Activated naive CD4-positive, alpha-beta T cell treated with anti-CD3 and anti-CD28 coated beads, Interleukin-2, amount 50 U/mL, for 72 hours (primary cell): ENCODE measurements at regions not wholly inside any gene's neighbourhood (a gene's known extent, or its start where the extent isn't known, plus 50 kb on each side); places are given as distances from the start of the nearest gene placed in this dataset.
"Not testable (repeated sequence)": the region's sequence is repeated elsewhere in the genome, so short reads cannot be mapped to it uniquely, and the experiment has no call there.

Experiments used
- ATAC-seq, 2 donors: fragments of 150-1000 bp; cut with Tn5 transposase; 2 replicates each; pipeline ENCODE4 v1.10.0; 2021; ENCODE audit warnings: mild to moderate bottlenecking in 2 of 2, moderate library complexity in 2 of 2
- DNase-seq, 2 donors: peaks; one replicate each; pipeline ENCODE4 v3.0.0; 2021 to 2022; ENCODE audit warnings: low spot score in 2 of 2
- H3K27ac Mint-ChIP-seq, 2 donors: one replicate each; pipeline ENCODE4 v1.8.0; 2022; ENCODE audit warnings: mild to moderate bottlenecking in 2 of 2, mixed read lengths in 2 of 2
- H3K36me3 Mint-ChIP-seq, 2 donors: one replicate each; pipeline ENCODE4 v1.8.0; 2022; ENCODE audit warnings: mixed read lengths in 2 of 2
- H3K9me3 Mint-ChIP-seq, 2 donors: one replicate each; pipeline ENCODE4 v1.8.0; 2022; ENCODE audit warnings: mixed read lengths in 2 of 2

GRCh38 chr5:28808967-28809810 is 1770.8 kb upstream of the CDH9 start:
- no peak overlapping the region for H3K27ac Mint-ChIP-seq
- peaks cover 0 to 6% of the 10 kb centered on the region in 2 donors for H3K36me3 Mint-ChIP-seq
- no peak for ATAC-seq
- DNase-seq = no peak
- H3K9me3 Mint-ChIP-seq = peaks cover 6 to 14% of the 10 kb centered on the region in 2 donors

- Mint-ChIP-seq H3K9me3 (peaks cover 6 to 14% of the 10 kb centered on the region in 2 donors), H3K27ac (no peak overlapping the region), H3K36me3 (peaks cover 0 to 6% of the 10 kb centered on the region in 2 donors)
- no peak for DNase-seq
- no peak for ATAC-seq
Observed at GRCh38 chr5:28807195-28807729, 1768.9 kb upstream of the CDH9 start.

- not testable (repeated sequence) for H3K27ac Mint-ChIP-seq, H3K36me3 Mint-ChIP-seq, ATAC-seq, H3K9me3 Mint-ChIP-seq, DNase-seq
Observed at GRCh38 chr5:28799035-28799434, 1760.6 kb upstream of the CDH9 start.

- peaks cover 26 to 31% of the 10 kb centered on the region in 2 donors for H3K9me3 Mint-ChIP-seq
- no peak for ATAC-seq
- no peak for DNase-seq
- H3K27ac Mint-ChIP-seq = no peak overlapping the region
- H3K36me3 Mint-ChIP-seq = peaks cover 0 to 5% of the 10 kb centered on the region in 2 donors
Observed at GRCh38 chr5:28788954-28789353, 1750.6 kb upstream of the CDH9 start.

- H3K9me3 Mint-ChIP-seq = peaks cover 16% of the 10 kb centered on the region in 2 donors
- no peak for ATAC-seq
Observed at GRCh38 chr5:28780083-28780692, 1741.8 kb upstream of the CDH9 start.

GRCh38 chr5:28779161-28779754 is 1740.9 kb upstream of the CDH9 start:
- DNase-seq (no peak), ATAC-seq (no peak)
- no peaks in the 10 kb centered on the region for H3K36me3 Mint-ChIP-seq
- H3K9me3 Mint-ChIP-seq = peaks cover 11 to 17% of the 10 kb centered on the region in 2 donors
- H3K27ac Mint-ChIP-seq = no peak overlapping the region

More at GRCh38 chr5:28780083-28780692, 1741.8 kb upstream of the CDH9 start:
- no peak overlapping the region for H3K27ac Mint-ChIP-seq
- no peaks in the 10 kb centered on the region for H3K36me3 Mint-ChIP-seq
- no peak for DNase-seq

- no peak for DNase-seq
- Mint-ChIP-seq H3K27ac (no peak overlapping the region), H3K36me3 (no peaks in the 10 kb centered on the region), H3K9me3 (peaks cover 8 to 9% of the 10 kb centered on the region in 2 donors)
- no peak for ATAC-seq
Observed at GRCh38 chr5:28770307-28770706, 1731.9 kb upstream of the CDH9 start.

- no peak overlapping the region for H3K27ac Mint-ChIP-seq
- no peaks in the 10 kb centered on the region for H3K36me3 Mint-ChIP-seq
- DNase-seq (no peak), ATAC-seq (no peak)
- peaks cover 8 to 9% of the 10 kb centered on the region in 2 donors for H3K9me3 Mint-ChIP-seq
Observed at GRCh38 chr5:28766565-28767158, 1728.3 kb upstream of the CDH9 start.

- Mint-ChIP-seq H3K27ac (no peak overlapping the region), H3K9me3 (peaks cover 13 to 24% of the 10 kb centered on the region in 2 donors), H3K36me3 (no peaks in the 10 kb centered on the region)
- no peak for ATAC-seq
- no peak for DNase-seq
Observed at GRCh38 chr5:28751396-28751795, 1713.0 kb upstream of the CDH9 start.

- Mint-ChIP-seq H3K9me3 (peaks cover 6 to 18% of the 10 kb centered on the region in 2 donors), H3K27ac (no peak overlapping the region), H3K36me3 (no peaks in the 10 kb centered on the region)
- no peak for DNase-seq
- ATAC-seq = no peak
Observed at GRCh38 chr5:28750251-28750650, 1711.9 kb upstream of the CDH9 start.

GRCh38 chr5:28748446-28748845 is 1710.1 kb upstream of the CDH9 start:
- Mint-ChIP-seq H3K36me3 (no peaks in the 10 kb centered on the region), H3K27ac (no peak overlapping the region), H3K9me3 (peaks cover 6 to 15% of the 10 kb centered on the region in 2 donors)
- ATAC-seq (no peak), DNase-seq (no peak)

GRCh38 chr5:28743716-28744110 is 1705.3 kb upstream of the CDH9 start:
- no peak for DNase-seq
- peaks cover 8 to 14% of the 10 kb centered on the region in 2 donors for H3K9me3 Mint-ChIP-seq
- no peak overlapping the region for H3K27ac Mint-ChIP-seq
- ATAC-seq = no peak
- no peaks in the 10 kb centered on the region for H3K36me3 Mint-ChIP-seq

- Mint-ChIP-seq H3K27ac (no peak overlapping the region), H3K9me3 (peaks cover 7 to 13% of the 10 kb centered on the region in 2 donors), H3K36me3 (no peaks in the 10 kb centered on the region)
- ATAC-seq (no peak), DNase-seq (no peak)
Observed at GRCh38 chr5:28743025-28743715, 1704.8 kb upstream of the CDH9 start.

GRCh38 chr5:28737682-28738081 is 1699.3 kb upstream of the CDH9 start:
- DNase-seq (no peak), ATAC-seq (no peak)
- Mint-ChIP-seq H3K9me3 (peaks cover 16 to 23% of the 10 kb centered on the region in 2 donors), H3K27ac (no peak overlapping the region), H3K36me3 (no peaks in the 10 kb centered on the region)

GRCh38 chr5:28737222-28737621 is 1698.8 kb upstream of the CDH9 start:
- DNase-seq (no peak), ATAC-seq (no peak)
- H3K9me3 Mint-ChIP-seq = peaks cover 16 to 23% of the 10 kb centered on the region in 2 donors
- no peaks in the 10 kb centered on the region for H3K36me3 Mint-ChIP-seq
- no peak overlapping the region for H3K27ac Mint-ChIP-seq

GRCh38 chr5:28734396-28734795 is 1696.0 kb upstream of the CDH9 start:
- ATAC-seq = no peak
- Mint-ChIP-seq H3K36me3 (no peaks in the 10 kb centered on the region), H3K9me3 (peaks cover 16 to 19% of the 10 kb centered on the region in 2 donors), H3K27ac (peak overlapping the region in 1 of 2 donors; percentile 2)
- no peak for DNase-seq
